ENCODE measurements at regions not wholly inside any gene's neighbourhood (a gene's known extent, or its start where the extent isn't known, plus 50 kb on each side); places are given as distances from the start of the nearest gene placed in this dataset.

DNA sequence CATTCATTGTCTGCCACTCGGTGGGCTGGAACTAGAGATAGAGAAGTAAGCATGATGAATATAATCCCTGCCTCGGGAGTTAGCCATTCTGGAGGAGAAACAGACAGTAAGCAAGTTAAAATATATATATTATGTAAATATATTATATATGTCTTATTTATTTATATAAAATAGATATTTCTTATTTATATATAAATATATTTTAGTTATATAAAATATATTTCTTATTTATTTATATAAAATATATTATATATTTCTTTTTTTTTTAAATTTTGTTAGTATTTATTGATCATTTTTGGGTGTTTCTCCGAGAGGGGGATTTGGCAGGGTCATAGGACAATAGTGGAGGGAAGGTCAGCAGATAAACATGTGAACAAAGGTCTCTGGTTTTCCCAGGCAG lies 78.1 kb upstream of the TBX5 start:
- no peak for DNase-seq
- no peak for TF ChIP-seq GATA1 (IDR thresholded peaks at IDR 0.05; ENCODE audit: low read depth, low read length)

DNA sequence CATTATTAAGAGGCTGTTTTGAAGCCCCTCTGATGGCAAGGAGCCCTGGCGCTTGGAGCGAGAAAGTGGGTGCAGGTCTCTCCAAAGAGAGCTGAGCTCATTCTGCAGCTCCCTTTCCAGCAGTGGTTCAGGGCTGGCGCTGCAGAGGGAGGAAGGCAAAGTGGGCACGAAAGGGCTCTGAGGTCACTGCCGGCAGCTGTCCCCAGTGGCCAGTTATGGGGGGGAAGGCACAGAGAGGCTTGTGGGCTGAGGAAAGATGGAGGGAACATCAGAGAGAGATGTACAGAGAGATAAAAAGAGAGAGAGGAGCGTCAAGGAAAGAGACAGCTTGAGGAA lies 75.2 kb upstream of the TBX5 start:
- TF ChIP-seq GATA1 (IDR thresholded peaks at IDR 0.05; ENCODE audit: low read depth, low read length) (no peak), POLR2A (IDR thresholded peaks at IDR 0.05; ENCODE audit: low read length) (no peak)
- DNase-seq = no peak

DNA sequence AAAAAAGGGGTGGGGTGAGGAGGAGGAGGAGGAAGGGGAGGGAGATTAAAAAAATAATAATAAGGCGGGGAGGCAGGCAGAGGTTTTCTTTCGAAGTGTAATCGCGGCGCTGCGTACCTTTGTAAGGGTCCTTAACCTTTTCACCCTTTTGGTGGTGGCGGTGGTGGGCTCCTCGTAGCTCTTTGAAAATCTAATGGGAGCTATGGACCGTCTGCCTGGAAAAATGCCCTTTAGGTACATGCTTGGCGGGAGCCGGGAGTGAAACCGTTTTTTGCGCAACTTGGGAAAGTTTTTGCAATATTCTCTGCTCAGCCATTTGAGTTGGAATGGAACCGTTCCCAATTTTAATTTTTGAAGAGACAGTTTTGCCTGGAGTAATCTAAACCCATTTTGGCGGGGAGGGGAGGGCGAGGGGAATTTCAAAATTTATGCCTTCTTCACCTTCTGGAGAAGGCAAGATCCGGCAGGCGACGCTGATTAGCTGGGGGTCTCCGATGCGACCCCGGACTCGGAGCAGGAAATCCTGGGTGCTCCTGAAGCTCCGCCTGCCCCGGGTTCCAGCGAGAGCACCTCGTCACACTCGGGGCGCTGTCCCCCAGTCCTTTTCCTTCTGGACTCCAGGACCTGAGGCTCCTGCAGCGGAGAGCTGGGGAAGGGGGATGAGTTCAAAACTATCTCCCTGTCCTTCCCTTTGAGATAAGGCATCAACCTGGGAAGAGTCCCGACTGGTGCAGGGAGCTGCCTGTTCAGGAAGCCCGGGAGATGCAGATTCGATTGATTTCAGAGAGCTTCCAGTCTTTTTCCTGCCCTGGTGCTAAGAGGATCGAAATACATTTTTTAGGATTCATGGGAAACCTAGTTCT lies 74.6 kb upstream of the TBX5 start:
- DNase-seq = no peak
- no peak for TF ChIP-seq GATA1 (IDR thresholded peaks at IDR 0.05; ENCODE audit: low read depth, low read length)
- TF ChIP-seq POLR2A (IDR thresholded peaks at IDR 0.05; ENCODE audit: low read length) = no peak

DNA sequence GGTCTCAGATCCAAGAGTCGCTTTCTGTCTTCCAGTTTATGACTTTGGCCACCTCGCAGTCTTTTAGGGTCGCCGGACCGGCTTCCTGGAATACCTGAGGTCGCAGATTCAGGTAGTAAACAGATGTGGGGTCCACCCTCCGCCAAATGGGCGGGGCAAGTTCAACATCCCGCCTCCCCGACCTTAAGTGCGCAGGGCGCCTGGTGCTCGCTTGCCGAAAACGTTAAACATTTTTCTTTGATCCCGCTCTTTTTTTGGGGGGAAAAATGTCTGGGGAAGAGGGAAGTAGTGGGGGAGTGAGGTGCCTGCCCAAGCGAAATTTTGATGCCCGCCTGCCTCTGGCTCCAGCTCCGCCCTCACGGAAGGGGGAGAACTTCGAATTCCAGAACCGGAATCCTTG lies 73.9 kb upstream of the TBX5 start:
- DNase-seq = no peak

GRCh38 chr12:114478865-114479264 lies 72.9 kb upstream of the TBX5 start:
- no peak for DNase-seq
- TF ChIP-seq GATA1 (IDR thresholded peaks at IDR 0.05; ENCODE audit: low read depth, low read length) (no peak), POLR2A (IDR thresholded peaks at IDR 0.05; ENCODE audit: low read length) (no peak)

More for the DNA sequence above, 73.9 kb upstream of the TBX5 start:
- TF ChIP-seq GATA1 (IDR thresholded peaks at IDR 0.05; ENCODE audit: low read depth, low read length) = no peak
- TF ChIP-seq POLR2A (IDR thresholded peaks at IDR 0.05; ENCODE audit: low read length) = no peak

- TF ChIP-seq POLR2A (IDR thresholded peaks at IDR 0.05; ENCODE audit: low read length) = no peak
- no peak for TF ChIP-seq GATA1 (IDR thresholded peaks at IDR 0.05; ENCODE audit: low read depth, low read length)
- no peak for DNase-seq
Measured at GRCh38 chr12:114477989-114478395, 72.0 kb upstream of the TBX5 start.

- TF ChIP-seq POLR2A (IDR thresholded peaks at IDR 0.05; ENCODE audit: low read length) (no peak), GATA1 (IDR thresholded peaks at IDR 0.05; ENCODE audit: low read depth, low read length) (no peak)
- DNase-seq = no peak
Measured at GRCh38 chr12:114476159-114476558, 70.2 kb upstream of the TBX5 start.

DNA sequence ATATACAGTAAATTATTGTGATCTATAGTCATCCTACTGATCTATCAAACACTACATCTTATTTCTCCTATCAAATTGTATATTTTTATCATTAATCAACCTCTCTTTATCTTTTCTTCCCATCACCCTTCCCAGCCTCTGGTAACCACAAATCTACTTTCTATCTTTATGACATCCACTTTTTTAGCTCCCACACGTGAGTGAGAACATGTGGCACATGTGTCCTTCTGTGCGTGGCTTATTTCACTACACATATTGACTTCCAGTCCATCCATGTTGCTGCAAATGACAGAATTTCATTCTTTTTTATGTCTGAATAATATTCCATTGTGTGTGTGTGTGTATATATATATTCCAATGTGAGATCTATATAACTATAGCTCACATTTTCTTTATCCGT lies 67.8 kb upstream of the TBX5 start:
- TF ChIP-seq GATA1 (IDR thresholded peaks at IDR 0.05; ENCODE audit: low read depth, low read length) (no peak), POLR2A (IDR thresholded peaks at IDR 0.05; ENCODE audit: low read length) (no peak)

GRCh38 chr12:114473018-114473417 lies 67.1 kb upstream of the TBX5 start:
- TF ChIP-seq GATA1 (IDR thresholded peaks at IDR 0.05; ENCODE audit: low read depth, low read length) = no peak
- no peak for TF ChIP-seq POLR2A (IDR thresholded peaks at IDR 0.05; ENCODE audit: low read length)

More for the DNA sequence above, 67.8 kb upstream of the TBX5 start:
- DNase-seq = no peak

DNA sequence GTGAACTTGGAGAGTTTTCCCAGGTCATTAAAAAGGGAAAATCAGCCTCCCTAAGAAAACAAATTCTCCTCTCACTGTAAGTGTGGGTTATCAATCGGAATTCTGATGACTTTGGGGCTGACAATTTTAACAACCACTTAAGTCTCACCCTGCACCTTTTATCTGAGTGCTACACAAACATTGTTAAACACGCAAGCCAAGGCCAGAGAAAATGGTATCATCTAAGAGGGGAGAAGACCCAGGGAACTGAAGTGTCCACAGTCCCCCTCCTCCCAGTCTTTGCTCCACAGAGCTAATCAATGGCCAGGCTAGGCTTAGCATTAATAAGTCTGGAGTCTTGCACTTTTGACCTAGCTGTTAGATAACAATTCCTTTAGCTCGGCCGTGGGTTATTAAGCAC lies 51.7 kb upstream of the TBX5 start:
- TF ChIP-seq GATA1 (IDR thresholded peaks at IDR 0.05; ENCODE audit: low read depth, low read length) = no peak
- TF ChIP-seq POLR2A (IDR thresholded peaks at IDR 0.05; ENCODE audit: low read length) = no peak
- DNase-seq = no peak

More at GRCh38 chr12:114473018-114473417, 67.1 kb upstream of the TBX5 start:
- DNase-seq = no peak

Data from erythroblast (primary cell).